AG08396 (cell line): ENCODE measurements at regions not wholly inside any gene's neighbourhood (a gene's known extent, or its start where the extent isn't known, plus 50 kb on each side); places are given as distances from the start of the nearest gene placed in this dataset.

Experiments used
- DNase-seq: peaks from one replicate; pipeline ENCODE4 v3.0.0; 2012; ENCODE audit warnings: low spot score, mixed read lengths

DNA sequence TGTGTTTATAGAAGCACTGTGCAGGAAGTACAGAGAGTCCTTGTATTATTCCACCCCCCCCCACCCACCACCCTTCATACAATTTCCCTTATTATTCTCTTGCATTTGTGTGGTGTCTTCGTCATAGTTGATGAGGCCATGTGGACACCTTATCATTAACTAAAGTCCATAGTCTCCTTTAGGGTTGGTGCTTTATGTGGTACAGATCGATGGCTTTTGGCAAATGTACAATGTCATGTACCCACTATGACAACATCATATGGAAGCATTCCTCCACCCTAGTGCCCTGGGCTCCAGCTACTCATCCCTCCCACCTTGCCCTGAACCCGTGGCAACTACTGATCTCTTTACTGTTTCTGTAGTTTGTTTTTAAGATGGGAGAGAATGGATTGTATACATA lies 93.8 kb upstream of the HDAC4 start:
- DNase-seq: no peak

DNA sequence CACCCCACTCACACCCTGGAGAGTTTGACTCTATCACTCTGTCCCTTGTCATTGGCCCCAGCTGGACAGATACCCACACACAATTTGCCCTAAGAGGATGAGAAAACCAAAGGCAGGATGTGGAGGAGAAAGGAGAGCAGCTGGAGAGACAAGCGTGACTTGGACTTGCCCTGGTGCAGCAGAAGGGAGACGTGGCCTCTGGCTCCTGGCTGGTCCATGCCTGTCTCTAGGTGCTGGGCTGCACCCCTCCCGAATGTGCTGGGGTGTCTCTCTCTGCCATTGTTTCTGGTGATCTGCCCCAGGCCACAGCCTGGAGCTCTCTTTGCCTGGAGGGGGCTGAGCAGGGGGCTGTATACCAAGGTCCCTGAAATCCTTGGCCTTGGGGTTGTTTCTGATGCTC lies 88.7 kb upstream of the HDAC4 start:
- DNase-seq: no peak

DNA sequence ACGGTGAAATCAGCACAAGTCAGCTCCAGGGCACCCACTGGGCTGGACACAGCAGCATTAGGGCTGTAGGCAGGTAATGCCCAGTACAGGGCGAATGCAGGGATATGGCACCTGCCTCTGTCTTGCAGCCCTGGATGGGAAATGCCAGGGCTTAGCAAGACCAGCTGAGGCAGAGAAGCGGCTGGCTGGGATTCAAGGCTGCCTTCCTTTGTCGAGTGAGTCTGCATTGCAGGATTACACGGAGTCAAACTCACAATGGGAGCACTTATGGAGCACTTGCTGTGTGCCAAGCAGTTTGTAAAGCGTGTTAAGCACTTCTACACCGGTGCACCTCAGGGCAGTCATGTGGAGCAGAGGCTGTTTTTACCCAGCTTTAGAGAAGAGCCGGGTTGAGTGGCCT lies 87.3 kb upstream of the HDAC4 start:
- no peak for DNase-seq

DNA sequence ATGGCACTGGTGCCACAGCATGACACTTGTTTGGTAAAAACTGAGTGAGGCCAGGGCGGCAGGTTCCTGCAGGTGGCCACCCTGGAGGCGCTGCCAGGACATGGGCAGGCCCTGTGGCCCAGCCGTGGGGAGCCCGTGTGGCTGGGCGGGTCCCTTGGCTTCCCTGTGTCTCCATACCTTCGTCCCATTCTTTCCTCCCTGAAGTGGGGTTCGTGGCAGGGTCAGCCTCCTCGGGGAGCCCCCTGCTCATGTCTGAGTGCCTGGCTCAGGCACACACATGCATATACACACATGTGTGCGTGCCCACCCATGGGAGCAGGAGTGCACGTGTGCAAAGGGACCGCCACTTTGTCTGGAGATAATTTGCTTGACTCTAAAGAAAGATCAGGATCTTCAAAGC lies 86.5 kb upstream of the HDAC4 start:
- DNase-seq: no peak

DNA sequence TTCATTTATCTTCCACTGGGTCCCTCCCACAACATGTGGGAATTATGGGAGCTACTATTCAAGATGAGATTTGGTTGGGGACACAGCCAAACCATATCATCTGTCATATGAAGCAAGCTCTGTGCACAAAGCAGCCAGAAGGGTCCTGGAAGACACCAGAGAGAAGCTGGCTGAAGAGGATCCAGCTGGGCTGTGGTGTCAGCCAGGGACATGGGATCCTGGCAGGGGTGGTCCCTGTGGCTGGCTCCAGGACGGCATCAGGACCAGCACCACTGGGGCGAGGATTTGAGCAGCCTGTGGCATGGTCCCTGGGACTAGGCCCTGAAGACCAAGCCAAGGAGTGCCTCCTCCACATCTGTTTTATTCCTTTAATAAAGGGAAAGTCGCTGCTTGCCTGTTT lies 84.8 kb upstream of the HDAC4 start:
- no peak for DNase-seq

DNA sequence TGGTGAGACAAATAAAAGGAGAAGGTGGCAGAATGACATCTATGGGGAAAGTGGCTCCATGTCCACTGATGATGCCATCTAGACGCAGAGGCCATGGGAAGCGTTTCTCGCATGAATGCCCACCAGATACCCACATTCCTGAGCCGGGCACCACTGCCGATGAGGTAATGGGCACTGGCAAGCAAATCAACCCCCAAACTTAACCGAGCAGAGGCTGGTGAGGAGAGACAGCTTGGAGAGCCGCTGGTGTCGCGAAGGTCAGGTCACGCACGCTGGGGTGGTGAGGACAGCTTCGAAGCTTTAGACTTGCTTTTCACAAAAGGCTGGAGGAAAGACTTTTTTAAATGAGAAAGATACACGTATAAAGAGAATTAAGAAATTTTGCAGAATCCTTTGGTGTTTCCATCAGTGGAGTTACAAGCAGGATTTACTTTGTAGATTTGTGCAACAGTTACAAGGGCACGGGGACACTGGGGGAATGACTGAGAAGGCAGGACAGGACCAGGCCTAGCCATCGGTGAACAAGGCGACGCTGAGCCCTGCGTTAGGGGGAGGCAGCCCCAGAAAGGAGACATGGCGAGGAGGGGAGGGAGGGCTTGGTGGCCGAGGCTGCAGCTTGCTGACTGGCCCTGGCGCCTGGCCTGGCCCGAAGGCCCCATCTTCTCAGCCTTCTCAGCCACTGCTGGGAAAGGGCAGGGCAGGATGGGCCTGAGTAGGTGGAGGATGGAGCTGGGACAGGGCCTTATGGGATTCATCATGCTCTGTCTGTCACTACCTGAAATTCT lies 83.9 kb upstream of the HDAC4 start:
- DNase-seq: no peak

DNA sequence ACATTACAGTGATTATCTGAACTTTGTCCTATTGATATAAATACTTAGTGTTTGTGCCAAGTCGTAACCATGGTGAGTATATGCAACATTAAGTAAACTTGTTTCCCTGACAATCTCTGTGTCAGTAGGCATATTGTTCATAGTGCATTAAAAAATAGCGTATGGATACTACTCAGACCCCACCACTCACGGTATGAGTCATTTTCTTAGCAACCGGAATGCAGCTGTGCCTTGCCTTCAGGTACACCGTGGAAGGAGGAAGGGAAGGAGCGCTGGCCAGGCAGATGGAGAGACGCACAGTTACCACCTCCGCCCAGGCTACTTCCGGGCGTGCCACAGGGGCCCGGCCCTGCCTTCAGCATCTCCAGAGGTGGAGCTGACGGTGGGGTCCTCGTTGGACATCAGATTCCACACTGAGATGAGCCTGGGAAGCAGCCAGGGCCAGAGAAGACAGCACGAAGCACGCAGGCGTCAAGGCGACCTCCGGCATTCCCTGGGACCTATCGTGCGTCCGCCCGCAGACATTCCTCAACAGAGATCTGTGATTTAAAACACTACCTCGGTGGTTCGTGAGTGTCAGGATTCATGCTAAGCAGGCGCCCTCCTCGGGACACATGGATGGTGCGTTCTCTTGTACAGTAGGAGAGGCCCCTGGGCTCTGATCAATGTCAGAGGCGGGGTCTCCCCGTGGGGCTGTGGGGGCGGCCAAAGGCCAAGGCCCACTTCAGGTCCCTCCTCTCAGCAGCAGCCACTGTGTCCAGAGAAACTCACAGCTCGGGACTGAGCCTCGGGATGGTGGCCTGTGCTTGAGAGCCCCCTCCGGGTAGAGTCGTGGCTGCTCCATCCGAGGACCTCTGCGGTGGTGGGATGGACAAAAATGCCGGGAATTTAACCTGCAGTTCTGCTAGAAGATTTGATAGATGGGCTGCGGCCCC lies 82.2 kb upstream of the HDAC4 start:
- no peak for DNase-seq

DNA sequence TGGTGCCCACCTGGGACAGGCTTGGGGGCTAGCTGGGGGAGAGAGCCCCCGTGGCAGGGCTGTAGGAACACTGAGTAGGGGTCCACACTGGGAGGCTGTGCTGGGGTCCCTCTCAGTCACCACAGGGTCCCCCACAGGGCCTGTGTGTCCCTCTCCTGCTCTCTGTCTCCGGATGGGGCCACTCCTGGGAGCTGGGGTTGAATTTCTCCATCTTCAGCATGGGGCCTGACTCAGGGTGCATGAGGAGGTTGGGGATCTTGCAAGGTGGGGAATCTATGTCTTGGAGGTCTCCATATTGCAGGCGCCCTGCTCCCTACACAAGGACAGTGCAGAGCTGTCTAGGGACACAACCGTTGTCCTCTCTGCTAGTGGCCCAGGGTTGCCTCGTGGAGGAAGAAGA lies 78.7 kb upstream of the HDAC4 start:
- DNase-seq: no peak

DNA sequence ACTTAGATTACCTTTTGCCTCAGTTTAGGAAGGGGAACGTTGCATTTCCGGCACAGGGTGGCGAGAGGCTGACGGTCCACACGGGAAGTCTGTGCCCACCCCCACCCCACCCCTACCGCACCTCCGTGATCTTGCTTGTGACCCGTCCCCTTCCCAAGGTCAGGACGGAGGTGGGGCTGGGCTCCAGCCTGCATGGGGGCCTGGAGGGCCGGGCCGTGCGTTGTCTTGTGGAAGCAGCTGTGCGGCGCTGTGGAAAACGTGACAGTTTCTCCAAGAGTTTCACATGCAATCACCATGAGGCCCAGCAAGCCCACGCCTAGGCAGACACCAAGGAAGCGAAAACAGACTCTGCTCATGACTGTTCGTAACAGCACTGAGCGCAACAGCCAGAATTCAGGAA lies 76.8 kb upstream of the HDAC4 start:
- DNase-seq: no peak

DNA sequence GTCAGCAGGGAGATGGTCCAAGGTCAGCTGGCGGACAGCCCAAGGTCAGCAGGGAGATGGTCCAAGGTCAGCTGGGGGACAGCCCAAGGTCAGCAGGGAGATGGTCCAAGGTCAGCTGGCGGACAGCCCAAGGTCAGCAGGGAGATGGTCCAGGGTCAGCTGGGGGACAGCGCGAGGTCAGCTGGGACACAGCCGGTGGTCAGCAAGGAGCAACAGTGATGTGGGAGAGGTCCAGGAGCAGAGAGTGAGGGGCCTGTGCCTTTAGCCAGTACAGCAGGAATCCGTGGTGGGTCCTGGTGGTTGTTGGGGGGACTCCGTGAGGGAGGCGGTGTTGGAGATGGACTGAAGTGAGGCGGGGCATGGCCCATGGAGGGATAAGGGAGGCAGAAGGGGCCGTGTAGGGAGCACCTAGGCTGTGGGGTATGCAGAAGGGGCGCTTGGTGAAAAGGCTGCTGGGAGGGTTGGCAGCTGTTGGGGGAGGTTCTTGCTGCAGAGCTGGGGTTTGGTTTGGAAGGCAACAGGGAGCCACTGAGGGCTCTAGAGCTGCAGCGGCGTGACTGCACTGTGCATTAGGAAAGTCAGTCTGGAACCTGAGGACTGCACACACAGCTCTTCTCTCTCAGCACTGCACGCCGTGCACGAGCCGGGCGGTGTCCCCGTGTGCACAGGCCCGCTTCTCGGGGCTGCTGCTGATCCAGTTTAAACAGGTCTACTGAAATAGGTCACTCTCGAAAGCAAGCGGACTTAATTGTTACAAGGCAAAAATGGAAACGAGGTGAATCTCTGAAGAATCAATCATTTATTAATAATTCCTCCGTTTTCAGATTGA lies 76.2 kb upstream of the HDAC4 start:
- no peak for DNase-seq

DNA sequence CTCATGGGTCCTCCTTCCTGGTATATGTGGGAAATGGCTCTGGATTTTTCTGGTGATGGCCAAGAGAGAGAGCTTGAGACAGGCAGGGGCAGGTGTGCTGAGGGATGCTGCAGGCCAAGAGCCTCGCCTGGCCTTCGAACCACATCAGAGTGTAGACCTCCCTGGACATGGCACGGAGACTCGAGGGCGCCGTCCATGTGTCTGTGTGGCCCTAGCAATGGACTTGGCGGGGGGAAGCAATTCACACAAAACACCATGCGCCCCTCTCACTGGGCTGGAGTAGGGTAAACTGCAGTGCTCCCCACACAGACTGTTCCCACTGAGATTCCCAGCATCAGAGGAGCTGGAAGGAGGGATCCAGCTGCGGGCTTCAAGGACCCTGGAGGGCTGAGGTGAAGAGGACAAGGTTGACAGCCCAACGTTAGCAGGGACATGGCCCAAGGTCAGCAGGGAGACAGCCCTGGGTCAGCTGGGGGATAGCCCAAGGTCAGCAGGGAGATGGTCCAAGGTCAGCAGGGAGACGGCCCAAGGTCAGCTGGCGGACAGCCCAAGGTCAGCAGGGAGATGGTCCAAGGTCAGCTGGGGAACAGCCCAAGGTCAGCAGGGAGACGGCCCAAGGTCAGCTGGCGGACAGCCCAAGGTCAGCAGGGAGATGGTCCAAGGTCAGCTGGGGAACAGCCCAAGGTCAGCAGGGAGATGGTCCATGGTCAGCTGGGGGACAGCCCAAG lies 75.4 kb upstream of the HDAC4 start:
- DNase-seq: no peak

DNA sequence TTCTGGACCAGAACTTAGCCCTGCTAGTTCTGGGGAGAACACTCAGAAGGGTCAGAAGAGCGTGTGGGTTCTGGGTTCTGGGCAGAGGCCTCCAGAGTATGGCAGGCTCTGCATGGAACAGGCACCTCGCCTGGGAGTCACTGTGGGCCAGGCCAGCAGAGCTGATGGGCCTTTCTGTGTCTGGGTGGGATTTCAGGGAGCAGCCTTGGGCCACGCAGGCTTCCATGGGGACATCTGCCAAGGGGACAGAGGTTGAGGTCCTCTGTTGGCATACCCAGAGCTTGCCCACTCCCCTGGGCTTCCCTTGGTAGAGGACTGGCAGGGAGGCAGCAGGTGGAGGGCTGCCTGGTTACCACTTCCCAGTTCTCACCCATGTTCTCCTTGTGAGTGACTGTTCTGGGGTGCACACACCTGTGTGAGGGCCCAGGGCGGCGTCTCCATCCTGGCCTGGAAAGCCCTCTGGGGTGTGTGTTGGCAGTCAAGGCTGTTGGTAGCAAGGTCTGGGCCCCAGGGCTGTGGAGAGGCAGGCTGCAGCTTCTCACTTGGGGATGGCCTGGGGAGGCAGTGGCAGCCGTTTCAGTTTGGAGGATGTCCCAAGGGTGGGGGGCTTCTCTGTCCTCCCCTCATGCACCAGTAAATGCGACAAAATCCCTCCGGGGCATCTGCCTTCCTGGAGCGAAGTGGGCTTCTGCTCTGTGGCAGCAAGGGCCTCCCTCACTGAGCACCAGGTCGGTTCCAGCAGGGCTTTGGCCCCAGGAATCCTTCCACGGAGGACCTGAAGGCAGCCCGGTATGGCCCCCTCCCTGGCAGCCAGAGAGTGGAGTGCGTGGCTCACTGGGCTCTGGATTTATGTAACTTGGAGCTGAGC lies 74.6 kb upstream of the HDAC4 start:
- no peak for DNase-seq

DNA sequence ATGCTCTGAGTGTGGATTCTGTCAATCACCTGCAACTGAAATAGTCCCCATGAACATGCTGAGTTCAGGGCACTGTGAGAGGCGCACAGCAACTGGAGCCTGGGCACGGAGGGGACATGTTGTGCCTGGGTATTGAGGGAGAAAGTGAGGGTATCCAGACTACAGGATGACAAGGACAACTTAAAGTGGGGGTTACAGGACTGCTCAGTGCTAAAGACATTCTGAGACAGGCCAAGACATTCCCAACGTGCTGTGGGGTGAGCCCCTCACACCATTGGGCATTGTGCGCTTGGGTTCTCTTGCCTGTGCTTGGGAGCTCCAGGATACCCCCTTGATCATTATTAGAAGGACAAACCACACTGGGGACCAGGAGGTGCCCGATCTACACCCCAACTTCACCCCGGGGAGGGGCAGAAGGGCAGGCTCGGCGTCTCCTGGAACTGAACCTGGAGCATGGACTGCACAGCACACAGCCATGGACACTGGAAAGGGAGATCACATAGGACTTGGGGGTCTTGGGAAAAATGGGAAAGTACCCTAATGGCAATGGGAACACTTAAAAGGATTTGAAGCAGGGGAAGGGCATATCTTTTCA lies 72.5 kb upstream of the HDAC4 start:
- no peak for DNase-seq

DNA sequence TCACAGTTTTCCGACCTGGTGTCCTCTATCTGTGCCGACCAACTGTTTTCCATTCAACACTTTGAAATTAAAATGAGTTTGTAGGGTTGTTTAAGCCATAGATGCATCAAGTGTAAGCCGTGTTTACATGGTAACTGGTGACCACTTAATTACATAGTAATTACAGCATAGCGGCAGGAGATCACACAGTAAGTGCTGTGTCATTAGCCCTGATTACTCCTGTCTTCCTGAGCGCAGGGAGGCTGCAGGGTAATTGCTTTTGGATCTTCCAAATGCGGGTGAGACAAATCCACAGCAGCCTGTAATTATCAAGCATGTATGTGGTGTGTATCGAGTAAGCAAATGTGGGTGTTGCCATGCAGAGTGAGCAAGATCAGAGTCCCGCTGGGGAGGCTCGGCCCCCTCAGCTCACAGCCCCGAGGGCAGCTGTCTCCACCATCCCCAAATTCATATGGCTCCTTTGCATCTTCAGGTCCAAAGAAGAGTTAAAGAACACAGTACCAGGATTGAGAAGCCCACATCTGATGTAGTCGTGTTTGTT lies 71.5 kb upstream of the HDAC4 start:
- no peak for DNase-seq

DNA sequence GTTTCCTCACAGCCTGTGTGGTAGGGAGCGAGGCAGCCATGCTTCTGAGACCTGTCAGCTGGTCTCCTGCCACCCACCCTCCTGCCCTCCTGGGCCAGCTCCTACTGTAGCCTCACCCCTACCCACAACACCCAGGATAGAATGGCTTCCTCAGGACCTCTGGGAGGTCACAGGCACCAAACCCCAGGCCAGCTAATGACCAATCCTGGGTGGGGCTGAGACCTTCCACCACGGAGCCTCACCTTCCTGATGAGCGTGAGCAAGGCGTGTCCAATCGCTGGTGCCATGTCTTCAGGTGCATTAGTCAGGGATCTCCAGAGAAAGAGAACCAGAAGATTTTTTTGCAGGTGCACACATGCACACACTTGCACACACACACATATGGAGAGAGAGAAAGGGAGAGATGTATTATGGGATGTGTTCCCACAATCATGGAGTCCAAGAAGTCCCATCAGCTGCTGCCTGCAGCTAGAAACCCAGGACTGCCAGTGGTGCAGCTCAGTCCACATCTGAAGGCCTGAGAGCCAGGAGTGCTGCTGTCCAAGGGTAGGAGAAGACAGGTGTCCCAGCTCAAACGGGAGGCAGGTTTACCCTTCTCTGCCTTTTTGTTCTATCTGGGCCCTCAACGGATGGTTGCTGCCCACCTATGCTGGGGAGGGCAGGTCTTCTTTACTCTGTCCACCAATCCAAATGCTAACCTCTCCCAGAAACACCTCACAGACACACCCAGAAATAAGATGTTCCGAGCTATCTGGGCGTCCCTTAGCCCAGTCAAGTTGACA lies 70.4 kb upstream of the HDAC4 start:
- DNase-seq: no peak

DNA sequence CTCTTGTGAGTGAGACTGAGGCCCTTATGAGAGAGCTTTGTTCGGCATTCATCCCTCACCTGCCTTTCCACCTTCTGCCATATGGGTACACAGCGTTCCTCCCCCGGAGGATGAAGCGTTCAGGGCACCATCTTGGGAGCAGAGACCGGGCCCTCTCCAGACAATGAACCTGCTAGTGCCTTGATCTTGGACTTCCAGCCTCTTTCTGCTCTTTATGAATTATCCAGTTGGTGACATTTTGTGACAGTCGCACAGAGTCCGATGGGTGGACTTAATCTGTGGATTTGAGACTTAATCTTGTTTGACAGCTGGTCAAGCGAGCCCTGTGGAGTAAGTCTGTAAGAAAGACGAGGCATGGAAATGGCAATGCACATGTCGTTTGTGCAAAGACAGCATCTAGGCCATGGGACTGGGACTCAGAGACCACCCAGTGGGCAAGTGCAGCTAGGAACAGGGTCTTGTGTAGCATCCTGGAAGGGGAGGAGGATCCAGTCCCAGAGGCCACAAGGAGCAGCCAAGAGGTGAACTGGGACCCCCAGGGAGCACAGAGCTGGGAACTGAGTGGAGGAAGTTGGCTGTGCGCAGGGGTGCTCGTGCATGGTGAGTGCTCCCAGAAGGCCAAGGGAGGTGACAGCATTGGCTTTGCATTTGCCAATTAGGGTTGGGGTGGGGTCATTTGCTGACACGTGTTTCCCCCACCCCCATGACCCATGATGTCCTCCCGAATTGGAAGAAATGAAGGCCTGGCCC lies 69.5 kb upstream of the HDAC4 start:
- DNase-seq: no peak

DNA sequence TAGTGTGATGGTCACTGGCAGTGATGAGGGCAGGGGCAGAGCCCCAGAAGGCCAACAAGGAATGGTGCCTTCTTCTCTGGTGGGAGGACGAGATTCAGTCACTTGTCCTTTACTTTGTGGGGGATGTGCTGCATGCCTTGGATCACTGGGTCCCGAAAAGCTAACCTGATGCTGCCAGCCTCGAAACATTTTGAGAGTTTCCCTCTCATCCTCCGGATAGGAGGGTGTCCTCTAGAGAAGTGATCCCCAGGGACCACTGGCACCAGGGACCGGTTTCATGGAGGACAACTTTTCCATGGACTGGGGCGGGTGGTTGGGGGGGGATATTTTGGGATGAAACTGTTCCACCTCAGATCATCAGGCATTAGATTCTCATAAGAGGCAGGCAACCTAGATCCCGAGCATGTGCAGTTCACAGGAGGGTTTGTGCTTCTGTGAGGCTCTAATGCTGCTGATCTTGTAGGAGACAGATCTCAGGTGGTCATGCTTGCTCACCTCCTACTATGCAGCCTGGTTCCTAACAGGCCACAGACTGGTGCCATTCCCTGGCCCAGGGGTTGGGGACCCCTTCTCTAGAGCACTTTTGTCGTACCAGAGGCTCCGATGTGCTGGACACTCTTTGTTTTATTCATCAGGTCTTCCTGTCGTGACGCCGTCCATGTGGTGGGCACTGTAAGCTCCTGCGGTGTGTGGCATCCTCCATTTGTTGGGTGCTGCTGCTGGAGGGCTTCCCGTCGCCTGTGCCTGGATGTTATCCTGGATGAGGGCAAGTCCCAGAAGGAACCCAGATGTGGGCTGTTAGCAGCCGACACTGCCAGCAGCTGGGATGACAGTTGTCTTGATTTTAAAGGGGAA lies 68.5 kb upstream of the HDAC4 start:
- no peak for DNase-seq
